ENCODE measurements at regions not wholly inside any gene's neighbourhood (a gene's known extent, or its start where the extent isn't known, plus 50 kb on each side); places are given as distances from the start of the nearest gene placed in this dataset.

GRCh38 chr15:87349181-87349580 is 907.4 kb downstream of the NTRK3 start:
- TF ChIP-seq CTCF (IDR thresholded peaks at IDR 0.05; ENCODE audit: borderline replicate concordance, extremely low read depth, low read length, poor library complexity, severe bottlenecking) (no peak), EZH2 (IDR thresholded peaks at IDR 0.05; ENCODE audit: borderline replicate concordance, low read depth, low read length, severe bottlenecking) (no peak)
